ENCODE measurements at regions not wholly inside any gene's neighbourhood (a gene's known extent, or its start where the extent isn't known, plus 50 kb on each side); places are given as distances from the start of the nearest gene placed in this dataset.

DNA sequence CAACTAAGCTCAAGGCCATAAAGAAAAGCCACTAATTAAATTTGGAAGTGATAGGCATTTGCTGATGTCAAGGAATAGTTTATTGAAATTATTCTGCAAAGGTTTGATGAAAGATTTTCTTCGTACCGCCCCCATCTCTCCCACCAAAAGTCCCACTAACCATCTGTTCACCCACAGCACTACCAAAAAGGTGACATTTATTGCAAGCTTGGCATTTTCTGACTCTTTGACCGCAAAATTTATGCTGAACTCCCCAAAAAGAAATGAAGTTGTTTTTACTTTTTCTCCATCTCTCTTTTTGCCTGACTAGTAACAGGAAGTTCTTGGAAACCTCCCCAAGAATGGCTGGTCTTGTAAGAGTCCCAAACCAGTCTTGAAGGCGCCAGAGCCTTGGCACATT, 384.9 kb upstream of the SOX9 start:
- Histone ChIP-seq H4K5ac (ENCODE audit: low read depth, low read length) (no peak overlapping the region), H2BK15ac (ENCODE audit: low read depth, low read length) (no peak overlapping the region), H3K14ac (replicated peaks; ENCODE audit: low read depth, low read length) (no peak overlapping the region), H3K4me2 (ENCODE audit: low read depth, low read length) (no peak overlapping the region), H3K23ac (ENCODE audit: low read depth, low read length) (no peak overlapping the region), H2AFZ (replicated peaks; ENCODE audit: low read length, poor library complexity) (no peak overlapping the region), H3K18ac (ENCODE audit: low read depth, low read length) (no peak overlapping the region), H3K27ac (ENCODE audit: insufficient read depth, low read length) (no peak overlapping the region), H3K79me1 (ENCODE audit: low read depth in 1 of 2, low read length in 2 of 2) (no peaks in the 10 kb centered on the region), H3K4ac (ENCODE audit: low read depth, low read length) (no peak overlapping the region), H3K27me3 (ENCODE audit: control insufficient read depth, insufficient read depth, low read length) (no peaks in the 10 kb centered on the region), H2AK9ac (replicated peaks; ENCODE audit: low read depth, low read length, poor library complexity) (no peak overlapping the region), H3K9me1 (ENCODE audit: insufficient read depth, low read length) (no peaks in the 10 kb centered on the region), H4K8ac (ENCODE audit: low read depth in 2 of 2, low read length in 2 of 2) (no peak overlapping the region), H2BK20ac (ENCODE audit: low read depth, low read length) (no peak overlapping the region), H3K9me3 (ENCODE audit: control insufficient read depth, insufficient read depth, low read length) (no peaks in the 10 kb centered on the region), H3K4me1 (ENCODE audit: control insufficient read depth, insufficient read depth, low read length) (no peaks in the 10 kb centered on the region), H3K36me3 (ENCODE audit: control insufficient read depth, insufficient read depth, low read length) (no peaks in the 10 kb centered on the region), H4K20me1 (ENCODE audit: insufficient read depth, low read length) (no peaks in the 10 kb centered on the region), H2BK5ac (ENCODE audit: low read depth, low read length, poor library complexity, severe bottlenecking) (no peak overlapping the region), H3K56ac (ENCODE audit: extremely low read depth, insufficient read depth, low read length) (no peak overlapping the region), H2BK120ac (ENCODE audit: low read depth, low read length) (no peak overlapping the region), H3K9ac (ENCODE audit: low read depth, low read length) (no peak overlapping the region), H3K4me3 (ENCODE audit: insufficient read depth, low read depth, low read length) (no peak overlapping the region), H4K91ac (ENCODE audit: insufficient read depth, low read depth, low read length) (no peak overlapping the region), H2AK5ac (ENCODE audit: low read depth, low read length) (no peak overlapping the region)
- intact Hi-C loops (cut with micrococcal nuclease), result no loop called here
- no peak for ATAC-seq (ENCODE audit: low read depth)
- TF ChIP-seq CEBPB (IDR thresholded peaks at IDR 0.05; ENCODE audit: low read depth, low read length) (no peak), MAFK (IDR thresholded peaks at IDR 0.05; ENCODE audit: low read depth, low read length) (peak; percentile 65)
- no TSS peak for BruUV-seq (replicated peaks)
- ChIA-PET POLR2A (ENCODE audit: unreplicated experiment) (no interaction called here), CTCF (no interaction called here)
- dilution Hi-C loops (cut with HindIII; ENCODE audit: low sequenced_read_pairs, unreplicated experiment), result no loop called here
- in situ Hi-C loops (cut with MboI; ENCODE audit: low sequenced_read_pairs), result no loop called here
- 90% methylated on average over 2 of the region's 4 CpGs; no CpG with 5 or more reads in 1 of the 2 experiments for WGBS, 2 experiments (ENCODE audit: extremely low coverage in 2 of 2, insufficient read length in 1 of 2)
- no peak for DNase-seq

All from IMR-90 (cell line).